PFSK-1 (cell line): ENCODE measurements at regions not wholly inside any gene's neighbourhood (a gene's known extent, or its start where the extent isn't known, plus 50 kb on each side); places are given as distances from the start of the nearest gene placed in this dataset.

Experiments
- FOXP2 ChIP-seq: optimal IDR thresholded peaks from 2 replicates; pipeline ENCODE3; 2011; ENCODE audit warnings: borderline replicate concordance, control low read depth, inconsistent platforms; ENCODE audit not compliant: insufficient read depth; ENCODE audit errors: extremely low read length, extremely low read depth
- POLR2AphosphoS5 ChIP-seq: IDR thresholded peaks from 2 replicates; pipeline ENCODE4 v1.6.1; 2012; ENCODE audit warnings: low read depth, mild to moderate bottlenecking, control low read depth, low read length, moderate library complexity
- REST ChIP-seq, 2 experiments: IDR thresholded peaks; 2 replicates each; pipeline versions ENCODE4 v1.6.1 to v1.8.0; 2011 to 2012; ENCODE audit warnings: low read depth in 2 of 2, low read length in 2 of 2, control low read depth in 1 of 2, inconsistent platforms in 1 of 2, mild to moderate bottlenecking in 1 of 2, moderate library complexity in 1 of 2; ENCODE audit not compliant: insufficient read depth in 1 of 2
- SIN3A ChIP-seq: IDR thresholded peaks from 2 replicates; pipeline ENCODE4 v1.6.1; 2012; ENCODE audit warnings: mild to moderate bottlenecking, low read length, moderate library complexity, borderline replicate concordance; ENCODE audit not compliant: insufficient read depth
- TAF1 ChIP-seq: IDR thresholded peaks from 2 replicates; pipeline ENCODE4 v1.6.1; 2012; ENCODE audit warnings: low read length, control low read depth, borderline replicate concordance; ENCODE audit not compliant: insufficient read depth

DNA sequence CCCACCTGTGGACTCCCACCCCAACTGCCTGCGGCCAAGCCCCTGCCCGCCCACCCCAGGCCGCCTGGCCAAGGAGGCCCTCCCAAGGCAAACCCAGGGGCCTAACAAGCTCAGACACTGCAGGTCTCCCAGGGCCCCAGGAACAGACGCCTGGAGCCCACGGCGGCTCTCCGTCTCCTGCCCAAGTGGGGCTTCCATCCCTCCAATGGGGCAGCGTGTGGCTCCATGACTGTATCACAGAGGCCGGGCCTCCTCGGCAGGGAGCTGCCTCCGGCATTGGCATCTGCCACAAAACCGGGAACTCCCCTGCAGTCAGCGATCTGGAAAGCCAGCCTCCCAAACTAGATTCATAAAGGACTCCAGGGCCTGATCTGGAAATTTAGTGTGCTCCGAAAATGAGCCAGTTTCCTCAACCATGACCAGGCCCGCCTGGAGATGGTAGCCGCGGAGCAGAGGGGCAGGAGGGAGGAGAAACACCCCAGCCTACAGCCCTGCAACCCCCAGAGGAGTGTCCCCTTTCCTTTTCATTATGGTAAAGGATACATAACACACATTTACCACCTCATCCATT is 148.3 kb upstream of the IQSEC1 start:
- TF ChIP-seq REST (IDR thresholded peaks at IDR 0.05; ENCODE audit: insufficient read depth in 1 of 2, low read depth in 2 of 2, low read length in 2 of 2) (no peak), POLR2AphosphoS5 (no peak), FOXP2 (no peak), TAF1 (no peak), SIN3A (no peak)

GRCh38 chr3:13220991-13221390 is 147.8 kb upstream of the IQSEC1 start:
- no peak for TF ChIP-seq REST (IDR thresholded peaks at IDR 0.05; ENCODE audit: insufficient read depth in 1 of 2, low read depth in 2 of 2, low read length in 2 of 2)
- no peak for TF ChIP-seq FOXP2
- no peak for TF ChIP-seq POLR2AphosphoS5
- TF ChIP-seq TAF1, result no peak
- no peak for TF ChIP-seq SIN3A

GRCh38 chr3:13219902-13220296 is 146.7 kb upstream of the IQSEC1 start:
- TF ChIP-seq TAF1 (no peak), SIN3A (no peak), FOXP2 (no peak), POLR2AphosphoS5 (no peak), REST (IDR thresholded peaks at IDR 0.05; ENCODE audit: insufficient read depth in 1 of 2, low read depth in 2 of 2, low read length in 2 of 2) (no peak)

- no peak for TF ChIP-seq TAF1
- TF ChIP-seq POLR2AphosphoS5, result no peak
- TF ChIP-seq SIN3A, result no peak
Measured at GRCh38 chr3:13219077-13219901, 146.1 kb upstream of the IQSEC1 start.

DNA sequence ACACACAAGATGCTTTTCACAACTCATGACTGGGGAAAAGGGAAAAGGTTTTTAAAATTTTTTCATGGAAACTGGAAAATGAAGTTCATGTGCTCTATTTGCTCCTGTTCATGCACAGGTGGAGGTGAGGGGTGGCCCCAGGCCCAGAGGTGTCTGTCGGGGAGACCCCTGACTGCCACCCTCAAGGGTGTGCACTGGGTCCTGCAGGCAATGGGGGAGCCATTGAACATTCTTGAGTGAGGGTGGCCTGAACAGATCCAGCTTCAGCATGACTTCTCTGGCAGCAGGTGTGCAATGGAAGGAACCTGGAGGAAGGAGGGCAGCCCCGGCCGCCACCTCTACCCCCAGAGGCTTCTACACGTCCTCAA is 145.3 kb upstream of the IQSEC1 start:
- no peak for TF ChIP-seq FOXP2
- no peak for TF ChIP-seq REST (IDR thresholded peaks at IDR 0.05; ENCODE audit: insufficient read depth in 1 of 2, low read depth in 2 of 2, low read length in 2 of 2)
- no peak for TF ChIP-seq POLR2AphosphoS5
- TF ChIP-seq SIN3A, result no peak
- TF ChIP-seq TAF1, result no peak
